Peyer's patch (tissue), 4 donors: ENCODE measurements at regions not wholly inside any gene's neighbourhood (a gene's known extent, or its start where the extent isn't known, plus 50 kb on each side); places are given as distances from the start of the nearest gene placed in this dataset.
A peak's percentile ranks its signal among the peaks of the same experiment; 100 is the strongest.

ENCODE experiments used
- DNase-seq, 3 donors: peaks; one replicate each; pipeline ENCODE4 v3.0.0-alpha.2; 2017 to 2019
- H3K27ac ChIP-seq, 4 donors: fragments of 200-600 bp; sonication (generic); one replicate each; pipeline ENCODE4 v1.5.1; 2016 to 2019
- H3K27me3 ChIP-seq, 2 donors: fragments of 200-600 bp; sonication (generic); one replicate each; pipeline ENCODE4 v1.5.1; 2019
- H3K36me3 ChIP-seq, 3 donors: fragments of 200-600 bp; sonication (generic); one replicate each; pipeline ENCODE4 v1.5.1; 2016 to 2019
- H3K4me1 ChIP-seq, 4 donors: fragments of 200-600 bp; sonication (generic); one replicate each; pipeline ENCODE4 v1.5.1; 2016 to 2019
- H3K4me3 ChIP-seq, 4 donors: fragments of 200-600 bp; sonication (generic); 1 replicate in 3 of 4; 2 replicates in 1 of 4; pipeline ENCODE4 v1.5.1; 2016 to 2019; ENCODE audit warnings: mild to moderate bottlenecking in 1 of 4
- H3K9me3 ChIP-seq, 4 donors: fragments of 200-600 bp; sonication (generic); one replicate each; pipeline ENCODE4 v1.5.1; 2016 to 2019; ENCODE audit warnings: mild to moderate bottlenecking in 1 of 4
- POLR2A ChIP-seq, 2 donors: fragments of 450-650 bp; IDR thresholded peaks; one replicate each; pipeline ENCODE4 v1.5.1; 2017; ENCODE audit warnings: antibody characterized with exemption in 2 of 2, mild to moderate bottlenecking in 2 of 2, moderate library complexity in 2 of 2
- TF ChIP-seq, protein P1 (sequence below), 6 experiments: fragments of 450-650 bp in 4 of 6; fragments of 200-600 bp in 2 of 6; sonication (generic) in 1 of 6; IDR thresholded peaks; one replicate each; pipeline ENCODE4 v1.5.1; 2017 to 2019; ENCODE audit warnings: antibody characterized with exemption in 6 of 6, mild to moderate bottlenecking in 3 of 6, moderate library complexity in 1 of 6

DNA sequence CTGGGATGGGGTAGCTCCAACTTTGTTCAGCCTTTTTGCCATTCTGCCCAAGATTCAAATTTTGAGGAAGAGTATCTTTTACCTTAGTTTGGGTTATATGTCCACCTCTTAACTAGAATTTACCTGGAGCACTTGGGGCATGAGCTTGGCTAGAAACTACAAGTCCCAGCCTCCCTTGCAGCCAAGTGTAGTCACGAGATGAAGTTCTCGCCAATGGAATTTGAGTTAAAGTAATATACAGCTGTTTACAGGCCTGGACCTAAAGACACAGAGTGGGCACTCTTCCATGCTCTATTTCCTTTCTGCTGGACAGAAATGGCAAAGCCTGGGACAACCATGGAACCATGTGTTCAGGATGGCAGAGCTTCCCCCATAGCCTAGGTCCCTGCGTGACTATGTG is 233.6 kb upstream of the GATB start:
- peaks cover 0 to 18% (median 0%) of the 10 kb centered on the region in 4 donors for H3K4me1 ChIP-seq
- no peak overlapping the region for H3K4me3 ChIP-seq
- TF ChIP-seq, protein P1, sequence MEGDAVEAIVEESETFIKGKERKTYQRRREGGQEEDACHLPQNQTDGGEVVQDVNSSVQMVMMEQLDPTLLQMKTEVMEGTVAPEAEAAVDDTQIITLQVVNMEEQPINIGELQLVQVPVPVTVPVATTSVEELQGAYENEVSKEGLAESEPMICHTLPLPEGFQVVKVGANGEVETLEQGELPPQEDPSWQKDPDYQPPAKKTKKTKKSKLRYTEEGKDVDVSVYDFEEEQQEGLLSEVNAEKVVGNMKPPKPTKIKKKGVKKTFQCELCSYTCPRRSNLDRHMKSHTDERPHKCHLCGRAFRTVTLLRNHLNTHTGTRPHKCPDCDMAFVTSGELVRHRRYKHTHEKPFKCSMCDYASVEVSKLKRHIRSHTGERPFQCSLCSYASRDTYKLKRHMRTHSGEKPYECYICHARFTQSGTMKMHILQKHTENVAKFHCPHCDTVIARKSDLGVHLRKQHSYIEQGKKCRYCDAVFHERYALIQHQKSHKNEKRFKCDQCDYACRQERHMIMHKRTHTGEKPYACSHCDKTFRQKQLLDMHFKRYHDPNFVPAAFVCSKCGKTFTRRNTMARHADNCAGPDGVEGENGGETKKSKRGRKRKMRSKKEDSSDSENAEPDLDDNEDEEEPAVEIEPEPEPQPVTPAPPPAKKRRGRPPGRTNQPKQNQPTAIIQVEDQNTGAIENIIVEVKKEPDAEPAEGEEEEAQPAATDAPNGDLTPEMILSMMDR (IDR thresholded peaks at IDR 0.05): no peak
- TF ChIP-seq POLR2A (IDR thresholded peaks at IDR 0.05): no peak
- H3K27me3 ChIP-seq: no peaks in the 10 kb centered on the region
- no peaks in the 10 kb centered on the region for H3K36me3 ChIP-seq
- H3K27ac ChIP-seq: no peak overlapping the region
- H3K9me3 ChIP-seq: no peaks in the 10 kb centered on the region
- DNase-seq: no peak

DNA sequence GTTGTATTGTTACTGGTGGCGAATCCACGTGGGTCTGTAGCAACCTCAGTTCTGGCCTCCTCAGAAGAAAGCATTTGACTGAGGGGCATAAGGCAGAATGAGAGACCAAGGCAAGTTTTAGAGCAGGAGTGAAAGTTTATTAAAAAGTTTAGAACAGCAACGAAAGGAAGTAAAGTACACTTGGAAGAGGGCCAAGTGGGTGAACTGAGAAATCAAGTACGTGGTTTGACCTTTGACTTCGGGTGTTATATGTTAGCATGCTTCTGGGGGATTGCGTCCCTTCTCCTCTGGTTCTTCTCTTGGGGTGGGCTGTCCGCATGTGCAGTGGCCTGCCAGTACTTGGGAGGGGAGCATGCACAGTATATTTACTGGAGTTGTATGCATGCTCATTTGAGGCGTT is 232.7 kb upstream of the GATB start:
- H3K9me3 ChIP-seq: no peaks in the 10 kb centered on the region
- H3K4me1 ChIP-seq: peaks cover 0 to 18% (median 0%) of the 10 kb centered on the region in 4 donors
- H3K27ac ChIP-seq: no peak overlapping the region
- no peaks in the 10 kb centered on the region for H3K27me3 ChIP-seq
- DNase-seq: no peak
- H3K4me3 ChIP-seq: no peak overlapping the region
- TF ChIP-seq POLR2A (IDR thresholded peaks at IDR 0.05): no peak
- TF ChIP-seq, protein P1 (IDR thresholded peaks at IDR 0.05): no peak
- H3K36me3 ChIP-seq: no peaks in the 10 kb centered on the region

DNA sequence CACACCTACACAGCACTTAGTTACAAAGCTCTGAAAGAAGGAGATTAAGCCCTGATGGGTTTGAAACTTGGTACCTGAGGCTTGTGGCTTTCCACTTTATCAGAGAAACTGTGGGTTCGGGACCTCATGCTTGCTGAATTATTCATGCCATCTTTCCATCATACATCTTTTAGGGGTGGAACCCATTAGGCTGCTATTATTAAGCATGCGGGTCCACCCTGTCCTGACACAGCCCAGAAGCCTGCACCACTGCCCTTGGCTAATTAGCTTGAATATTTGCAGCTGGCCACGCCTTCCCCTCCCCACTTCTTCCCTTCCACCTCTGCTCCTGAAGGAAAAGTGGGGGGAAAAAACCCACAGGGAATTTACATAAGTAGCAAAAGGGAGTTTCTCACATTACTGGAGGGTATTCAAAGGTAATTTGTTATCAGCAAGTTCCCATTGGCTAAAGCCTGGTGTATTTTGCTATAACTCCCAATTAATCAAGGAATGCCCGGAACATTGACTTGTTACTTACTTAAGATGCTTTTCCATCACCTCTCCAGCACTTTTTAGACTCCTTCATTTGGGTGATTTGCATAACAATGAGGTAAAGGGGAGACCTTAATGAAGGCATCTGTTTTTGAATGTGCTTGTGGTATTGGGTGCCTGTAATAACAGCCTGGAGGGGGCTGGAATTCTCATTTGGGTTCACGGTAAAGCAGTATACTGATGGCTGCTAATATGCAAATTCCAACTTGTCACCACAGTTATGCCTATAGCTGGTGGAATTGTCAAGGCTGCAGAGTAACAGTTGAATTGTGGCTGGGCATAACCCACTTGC is 231.7 kb upstream of the GATB start:
- H3K27me3 ChIP-seq: no peaks in the 10 kb centered on the region
- peak overlapping the region in 1 of 4 donors; percentile 63 for H3K27ac ChIP-seq
- H3K9me3 ChIP-seq: no peaks in the 10 kb centered on the region
- TF ChIP-seq, protein P1 (IDR thresholded peaks at IDR 0.05): no peak
- TF ChIP-seq POLR2A (IDR thresholded peaks at IDR 0.05): no peak
- no peak for DNase-seq
- peaks cover 0 to 18% (median 0%) of the 10 kb centered on the region in 4 donors for H3K4me1 ChIP-seq
- H3K4me3 ChIP-seq: no peak overlapping the region
- H3K36me3 ChIP-seq: no peaks in the 10 kb centered on the region

DNA sequence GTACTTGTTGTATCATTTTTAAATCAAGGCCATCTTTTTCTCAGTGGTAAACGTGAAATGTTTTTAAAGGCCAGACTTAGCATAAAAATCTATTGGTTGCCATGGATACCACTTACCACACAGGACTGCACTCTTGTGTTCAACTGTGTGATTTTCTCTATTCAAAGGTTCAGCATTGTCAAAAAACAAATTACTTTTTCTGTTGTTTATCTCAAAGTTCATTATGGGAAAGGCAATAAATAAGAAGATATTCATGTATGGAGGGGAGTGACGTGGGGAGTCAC is 231.0 kb upstream of the GATB start:
- peak overlapping the region in 1 of 4 donors; percentile 63 for H3K27ac ChIP-seq
- no peaks in the 10 kb centered on the region for H3K9me3 ChIP-seq
- no peak for DNase-seq
- no peak overlapping the region for H3K4me3 ChIP-seq
- TF ChIP-seq POLR2A (IDR thresholded peaks at IDR 0.05): no peak
- TF ChIP-seq, protein P1 (IDR thresholded peaks at IDR 0.05): no peak
- no peaks in the 10 kb centered on the region for H3K27me3 ChIP-seq
- H3K4me1 ChIP-seq: peaks cover 0 to 18% (median 0%) of the 10 kb centered on the region in 4 donors
- no peaks in the 10 kb centered on the region for H3K36me3 ChIP-seq

DNA sequence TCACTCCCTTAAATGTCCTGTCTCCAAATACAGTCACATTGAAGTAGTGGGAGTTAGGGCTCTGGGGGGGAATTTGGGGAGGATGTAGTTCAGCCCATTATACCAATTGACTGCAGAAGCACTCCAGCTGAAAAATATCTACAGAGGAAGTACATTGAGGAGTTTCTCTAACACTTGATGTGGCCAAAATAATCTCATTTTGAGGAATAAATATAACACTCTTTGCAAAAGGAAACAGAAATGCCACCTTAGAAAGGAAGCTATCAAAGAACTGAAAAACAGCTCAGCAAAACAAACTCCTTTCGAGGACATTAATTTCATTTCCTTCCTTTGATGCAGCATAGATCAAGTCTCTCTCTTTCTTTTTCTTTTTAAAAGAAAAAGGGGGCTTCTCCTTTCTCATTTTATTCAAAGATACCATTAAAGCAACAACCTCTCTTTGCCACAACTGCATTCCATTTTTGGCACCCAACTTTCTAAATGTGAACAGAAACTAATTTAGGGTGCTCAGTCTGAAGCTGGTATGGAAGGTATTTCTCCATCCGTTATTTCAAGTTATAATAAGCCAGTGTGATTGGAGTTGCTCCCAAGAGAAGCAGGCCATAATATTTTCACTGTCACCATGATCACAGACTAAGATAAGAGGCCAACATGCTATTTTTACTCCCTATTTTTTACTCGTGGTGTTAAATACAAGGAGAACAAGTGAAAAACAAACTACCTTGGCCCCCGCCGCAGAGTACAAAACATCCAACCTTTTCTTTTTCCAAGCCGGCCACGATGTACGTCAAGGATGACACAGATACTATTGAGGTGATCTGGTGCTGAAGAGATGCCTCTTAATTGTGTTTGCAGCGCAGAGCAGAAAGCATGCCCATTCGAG is 230.4 kb upstream of the GATB start:
- H3K27ac ChIP-seq: peak overlapping the region in 1 of 4 donors; percentile 63
- H3K27me3 ChIP-seq: no peaks in the 10 kb centered on the region
- no peaks in the 10 kb centered on the region for H3K9me3 ChIP-seq
- H3K36me3 ChIP-seq: no peaks in the 10 kb centered on the region
- DNase-seq: no peak
- no peak overlapping the region for H3K4me3 ChIP-seq
- TF ChIP-seq, protein P1 (IDR thresholded peaks at IDR 0.05): no peak
- TF ChIP-seq POLR2A (IDR thresholded peaks at IDR 0.05): no peak
- H3K4me1 ChIP-seq: peaks cover 0 to 18% (median 0%) of the 10 kb centered on the region in 4 donors
